MCF 10A (cell line): ENCODE measurements at regions not wholly inside any gene's neighbourhood (a gene's known extent, or its start where the extent isn't known, plus 50 kb on each side); places are given as distances from the start of the nearest gene placed in this dataset.

Source experiments
- BruUV-seq: library from RNA; stranded (reverse); fragments of 400-500 nt; replicated peaks from 2 replicates; lab custom pipeline; 2021; lab: Mats Ljungman, UMichigan
- CTCF ChIA-PET: fragments of 300-600 bp; sonication (Branson Sonifier 250); formaldehyde crosslinking; extraction: SDS; loops from one replicate; lab custom pipeline; 2021; ENCODE audit warnings: antibody characterized with exemption, inconsistent platforms; lab: Yijun Ruan, JAX
- POLR2A ChIA-PET: fragments of 300-600, 350-650 bp; sonication (Branson Sonifier 250); formaldehyde crosslinking; extraction: SDS; loops from one replicate; lab custom pipeline; 2020; ENCODE audit warnings: antibody characterized with exemption, inconsistent platforms; lab: Yijun Ruan, JAX
- DNase-seq: peaks from one replicate; pipeline ENCODE4 v3.0.0-alpha.2; 2018; ENCODE audit not compliant: unreplicated experiment
- H3K27ac Mint-ChIP-seq: one replicate; pipeline ENCODE4 v1.8.0; 2022; ENCODE audit warnings: mild to moderate bottlenecking, low read depth, mixed read lengths; ENCODE audit not compliant: unreplicated experiment
- H3K27me3 Mint-ChIP-seq: one replicate; pipeline ENCODE4 v1.8.0; 2022; ENCODE audit warnings: mixed read lengths; ENCODE audit not compliant: insufficient read depth, unreplicated experiment
- H3K36me3 Mint-ChIP-seq: one replicate; pipeline ENCODE4 v1.8.0; 2022; ENCODE audit warnings: mild to moderate bottlenecking, moderate library complexity, mixed read lengths; ENCODE audit not compliant: insufficient read depth, unreplicated experiment
- H3K4me1 Mint-ChIP-seq: one replicate; pipeline ENCODE4 v1.8.0; 2022; ENCODE audit warnings: mixed read lengths; ENCODE audit not compliant: insufficient read depth, unreplicated experiment
- H3K4me3 Mint-ChIP-seq: one replicate; pipeline ENCODE4 v1.8.0; 2022; ENCODE audit warnings: mild to moderate bottlenecking, moderate library complexity, mixed read lengths; ENCODE audit not compliant: unreplicated experiment
- H3K9me3 Mint-ChIP-seq: one replicate; pipeline ENCODE4 v1.8.0; 2022; ENCODE audit warnings: mixed read lengths; ENCODE audit not compliant: unreplicated experiment
- intact Hi-C: fragments of 100-400 bp; cut with micrococcal nuclease; formaldehyde crosslinking; loops from 2 replicates; pipeline ENCODE4 v1.14.1; 2022
- TF ChIP-seq, protein P1 (sequence below): fragments of 200-600 bp; IDR thresholded peaks from one replicate; pipeline ENCODE4 v1.8.0; 2022; ENCODE audit warnings: antibody characterized with exemption, mild to moderate bottlenecking; ENCODE audit not compliant: unreplicated experiment

DNA sequence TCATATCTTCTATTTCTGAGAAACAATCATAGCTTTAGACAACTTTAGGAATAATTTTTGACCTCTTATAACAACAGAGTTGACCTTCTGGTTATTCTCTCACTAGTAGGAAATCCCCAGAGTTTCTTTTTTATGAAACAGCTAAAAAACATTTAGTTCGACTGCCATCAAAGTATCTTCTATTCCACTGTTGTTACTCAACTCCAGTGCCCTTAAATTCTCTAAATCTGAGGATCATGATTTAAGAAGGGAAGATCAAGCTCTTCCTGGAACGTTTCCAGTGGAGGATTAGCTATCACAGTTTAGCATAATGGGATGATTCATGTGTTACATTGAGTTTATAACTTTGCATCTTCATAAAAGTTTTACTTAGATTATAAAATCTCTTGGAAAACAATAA is 134.9 kb upstream of the VEGFC start:
- BruUV-seq: no TSS peak
- CTCF ChIA-PET: interaction anchor here (0.7 kb wide), 1 partner anchor 346 kb away, joined by 3 read pairs; no protein-coding TSS in a partner anchor

DNA sequence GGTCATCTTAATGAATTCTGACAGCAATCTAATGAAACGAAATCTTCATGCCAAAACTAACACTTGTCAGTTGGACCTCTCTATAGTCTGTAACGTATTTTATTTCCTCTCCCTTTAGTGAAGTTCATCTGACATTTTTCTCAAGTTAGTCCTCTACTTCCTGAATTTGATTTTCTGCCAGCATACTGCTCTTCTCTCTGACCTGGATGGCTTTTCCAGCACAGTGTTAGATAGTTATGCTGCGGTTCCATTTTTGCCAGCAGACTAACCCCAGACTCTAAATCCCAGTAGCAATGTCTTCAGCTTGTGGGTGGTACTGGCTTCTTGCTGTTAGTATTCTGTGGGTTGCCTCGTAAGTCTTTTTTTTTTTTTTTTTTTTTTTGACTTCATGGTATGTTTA is 146.7 kb upstream of the VEGFC start:
- ChIA-PET CTCF (interaction anchor here (0.7 kb wide), 1 partner anchor 38 kb away, joined by 3 read pairs; no protein-coding TSS in a partner anchor), POLR2A (no interaction called here)
- Mint-ChIP-seq H3K36me3 (no peaks in the 10 kb centered on the region), H3K4me1 (no peaks in the 10 kb centered on the region), H3K4me3 (no peak overlapping the region), H3K27ac (no peak overlapping the region), H3K27me3 (no peaks in the 10 kb centered on the region), H3K9me3 (no peaks in the 10 kb centered on the region)
- intact Hi-C loops: no loop called here
- TF ChIP-seq, protein P1, sequence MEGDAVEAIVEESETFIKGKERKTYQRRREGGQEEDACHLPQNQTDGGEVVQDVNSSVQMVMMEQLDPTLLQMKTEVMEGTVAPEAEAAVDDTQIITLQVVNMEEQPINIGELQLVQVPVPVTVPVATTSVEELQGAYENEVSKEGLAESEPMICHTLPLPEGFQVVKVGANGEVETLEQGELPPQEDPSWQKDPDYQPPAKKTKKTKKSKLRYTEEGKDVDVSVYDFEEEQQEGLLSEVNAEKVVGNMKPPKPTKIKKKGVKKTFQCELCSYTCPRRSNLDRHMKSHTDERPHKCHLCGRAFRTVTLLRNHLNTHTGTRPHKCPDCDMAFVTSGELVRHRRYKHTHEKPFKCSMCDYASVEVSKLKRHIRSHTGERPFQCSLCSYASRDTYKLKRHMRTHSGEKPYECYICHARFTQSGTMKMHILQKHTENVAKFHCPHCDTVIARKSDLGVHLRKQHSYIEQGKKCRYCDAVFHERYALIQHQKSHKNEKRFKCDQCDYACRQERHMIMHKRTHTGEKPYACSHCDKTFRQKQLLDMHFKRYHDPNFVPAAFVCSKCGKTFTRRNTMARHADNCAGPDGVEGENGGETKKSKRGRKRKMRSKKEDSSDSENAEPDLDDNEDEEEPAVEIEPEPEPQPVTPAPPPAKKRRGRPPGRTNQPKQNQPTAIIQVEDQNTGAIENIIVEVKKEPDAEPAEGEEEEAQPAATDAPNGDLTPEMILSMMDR: no peak
- DNase-seq: no peak
- no TSS peak for BruUV-seq

More for the DNA sequence above, 134.9 kb upstream of the VEGFC start:
- no peaks in the 10 kb centered on the region for H3K4me1 Mint-ChIP-seq
- no peaks in the 10 kb centered on the region for H3K27me3 Mint-ChIP-seq
- intact Hi-C loops: no loop called here
- TF ChIP-seq, protein P1: no peak
- peak overlapping the region; percentile 39 for H3K27ac Mint-ChIP-seq
- H3K9me3 Mint-ChIP-seq: no peaks in the 10 kb centered on the region
- H3K4me3 Mint-ChIP-seq: no peak overlapping the region
- DNase-seq: peak; percentile 67
- H3K36me3 Mint-ChIP-seq: no peaks in the 10 kb centered on the region
- POLR2A ChIA-PET: interaction anchor here (0.7 kb wide), 2 partner anchors 41 to 124 kb away, joined by 3 read pairs; no protein-coding TSS in a partner anchor

DNA sequence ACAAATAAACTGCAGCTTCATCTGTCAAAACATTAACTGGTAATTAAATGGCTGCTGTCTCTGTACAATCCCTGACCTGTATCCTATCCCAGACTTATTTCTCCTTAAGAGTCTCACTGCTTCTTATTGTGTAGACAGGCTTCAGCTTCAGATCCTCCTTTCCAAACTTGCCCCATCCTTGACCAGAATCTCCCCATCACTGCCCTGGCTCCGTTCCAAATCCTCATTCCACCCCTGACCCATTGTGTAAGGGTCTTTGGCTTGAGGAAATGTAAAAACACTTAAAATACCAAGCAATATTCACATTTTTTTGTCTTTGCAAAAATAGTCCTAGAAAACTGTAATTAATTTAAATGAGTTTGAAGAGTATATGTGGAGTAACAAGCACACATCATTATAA is 152.6 kb upstream of the VEGFC start:
- ChIA-PET POLR2A (no interaction called here), CTCF (interaction anchor here (0.6 to 1.4 kb wide), 2 partner anchors 19 to 106 kb away, joined by 3 to 6 read pairs; no protein-coding TSS in a partner anchor)
- TF ChIP-seq, protein P1: no peak
- no peaks in the 10 kb centered on the region for H3K36me3 Mint-ChIP-seq
- no peaks in the 10 kb centered on the region for H3K27me3 Mint-ChIP-seq
- no peak overlapping the region for H3K4me3 Mint-ChIP-seq
- DNase-seq: no peak
- no peaks in the 10 kb centered on the region for H3K4me1 Mint-ChIP-seq
- intact Hi-C loops: no loop called here
- BruUV-seq: no TSS peak
- H3K27ac Mint-ChIP-seq: no peak overlapping the region
- no peaks in the 10 kb centered on the region for H3K9me3 Mint-ChIP-seq

DNA sequence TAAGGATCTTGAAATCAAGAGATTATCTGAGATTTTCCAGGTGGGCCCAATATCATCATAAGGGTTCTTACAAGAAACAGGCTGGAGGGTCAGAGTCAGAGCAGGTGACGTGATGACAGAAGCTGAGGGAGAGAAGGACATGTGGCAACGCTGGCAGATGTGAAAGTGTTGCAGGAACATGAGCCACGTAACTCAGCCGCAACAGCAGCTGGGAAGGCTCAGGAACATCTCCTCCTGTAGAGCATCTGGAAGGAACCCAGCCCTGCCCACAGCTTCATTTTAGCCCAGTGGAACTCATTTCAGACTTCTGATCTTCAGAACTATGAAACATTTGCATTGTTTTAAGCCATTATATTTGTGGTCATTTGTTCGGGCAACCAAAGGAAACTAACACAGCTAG is 156.3 kb upstream of the VEGFC start:
- Mint-ChIP-seq H3K4me3 (no peak overlapping the region), H3K36me3 (no peaks in the 10 kb centered on the region), H3K27me3 (no peaks in the 10 kb centered on the region), H3K9me3 (peaks cover 2% of the 10 kb centered on the region), H3K27ac (no peak overlapping the region), H3K4me1 (no peaks in the 10 kb centered on the region)
- TF ChIP-seq, protein P1: no peak
- BruUV-seq: no TSS peak
- no peak for DNase-seq
- ChIA-PET CTCF (interaction anchor here (1.0 kb wide), 1 partner anchor 99 kb away, joined by 4 read pairs; no protein-coding TSS in a partner anchor), POLR2A (no interaction called here)
- intact Hi-C loops: no loop called here
